A673 (cell line): ENCODE measurements at regions not wholly inside any gene's neighbourhood (a gene's known extent, or its start where the extent isn't known, plus 50 kb on each side); places are given as distances from the start of the nearest gene placed in this dataset.

Experiments used
- BruUV-seq: library from RNA; stranded (reverse); fragments of 400-500 nt; replicated peaks from 2 replicates; lab custom pipeline; 2021; lab: Mats Ljungman, UMichigan
- CTCF ChIA-PET: fragments of 300-600 bp; sonication (Branson Sonifier 250); formaldehyde crosslinking; loops from one replicate; lab custom pipeline; 2022; ENCODE audit warnings: antibody characterized with exemption; lab: Charles Lee
- POLR2A ChIA-PET: fragments of 300-600 bp; sonication (Branson Sonifier 250); formaldehyde crosslinking; loops from one replicate; lab custom pipeline; 2022; ENCODE audit warnings: antibody characterized with exemption; ENCODE audit not compliant: low non-redundant PET; lab: Charles Lee
- DNase-seq: peaks from one replicate; pipeline ENCODE4 v3.0.0-alpha.2; 2015; ENCODE audit warnings: low spot score
- H3K27ac ChIP-seq: fragments of 200-600 bp; sonication (generic); 2 replicates; pipeline ENCODE4 v1.5.1; 2016; ENCODE audit warnings: mixed run types, low read depth, mild to moderate bottlenecking, mixed read lengths, antibody characterized with exemption, low read length; ENCODE audit not compliant: poor library complexity, severe bottlenecking
- H3K27me3 ChIP-seq: fragments of 200-600 bp; sonication (generic); replicated peaks from 2 replicates; pipeline ENCODE4 v1.6.1; 2017; ENCODE audit warnings: mixed run types, low read depth, mild to moderate bottlenecking, mixed read lengths, antibody characterized with exemption, low read length; ENCODE audit not compliant: insufficient read depth, poor library complexity
- H3K36me3 ChIP-seq: fragments of 200-600 bp; sonication (generic); 2 replicates; pipeline ENCODE4 v1.6.1; 2016; ENCODE audit warnings: mixed run types, mild to moderate bottlenecking, mixed read lengths, antibody characterized with exemption, low read length; ENCODE audit not compliant: insufficient read depth, poor library complexity, severe bottlenecking
- H3K4me1 ChIP-seq: fragments of 200-600 bp; sonication (generic); 2 replicates; pipeline ENCODE4 v1.6.1; 2017; ENCODE audit warnings: mixed run types, mild to moderate bottlenecking, mixed read lengths, antibody characterized with exemption, low read length; ENCODE audit not compliant: insufficient read depth, poor library complexity, severe bottlenecking
- H3K4me3 ChIP-seq: fragments of 200-600 bp; sonication (generic); 2 replicates; pipeline ENCODE4 v1.5.1; 2016; ENCODE audit warnings: low read depth, mixed run types, mild to moderate bottlenecking, mixed read lengths, low read length; ENCODE audit not compliant: poor library complexity, severe bottlenecking
- H3K9me3 ChIP-seq: fragments of 200-600 bp; sonication (generic); 2 replicates; pipeline ENCODE4 v1.6.1; 2016; ENCODE audit warnings: mixed run types, low read depth, mild to moderate bottlenecking, mixed read lengths, antibody characterized with exemption, low read length; ENCODE audit not compliant: poor library complexity, severe bottlenecking
- EZH2 ChIP-seq: fragments of 200-600 bp; sonication (generic); IDR thresholded peaks from 2 replicates; pipeline ENCODE4 v1.6.1; 2017; ENCODE audit warnings: borderline replicate concordance, low read depth, mild to moderate bottlenecking, mixed read lengths, antibody characterized with exemption, low read length; ENCODE audit not compliant: poor library complexity, severe bottlenecking
- intact Hi-C: fragments of 100-400 bp; cut with micrococcal nuclease; formaldehyde crosslinking; loops from one replicate; pipeline ENCODE4 v1.10.0; 2022; ENCODE audit not compliant: unreplicated experiment
- TF ChIP-seq, protein P1 (sequence below): fragments of 300-800, 200-600 bp; sonication (generic); conservative IDR thresholded peaks from 2 replicates; pipeline ENCODE4 v1.5.1; 2017; ENCODE audit warnings: low read depth, mild to moderate bottlenecking, antibody characterized with exemption, low read length, moderate library complexity, mixed read lengths

DNA sequence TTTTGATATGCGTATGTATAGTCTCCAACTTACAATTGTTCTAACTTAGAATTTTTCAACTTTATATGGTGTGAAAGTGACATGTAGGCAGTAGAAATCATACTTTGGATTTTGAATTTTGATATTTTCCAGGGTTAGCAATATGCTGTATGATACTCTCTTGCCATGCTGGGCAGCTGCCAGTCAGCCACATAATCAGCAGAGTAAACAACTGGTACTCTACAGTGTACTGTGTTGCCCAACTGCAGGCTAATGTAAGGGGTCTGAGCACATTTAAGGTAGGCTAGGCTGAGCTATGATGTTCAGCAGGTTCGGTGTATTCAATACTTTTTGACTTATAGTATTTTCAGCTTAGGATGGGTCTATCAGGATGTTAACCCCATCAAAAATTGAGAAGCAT is 52.0 kb upstream of the RYK start:
- Histone ChIP-seq H3K4me3 (no peak overlapping the region), H3K9me3 (no peaks in the 10 kb centered on the region), H3K27ac (no peak overlapping the region), H3K36me3 (no peaks in the 10 kb centered on the region), H3K4me1 (no peaks in the 10 kb centered on the region), H3K27me3 (no peaks in the 10 kb centered on the region)
- ChIA-PET CTCF (interaction anchor here (1.2 kb wide), 1 partner anchor 90 kb away, joined by 6 read pairs; no protein-coding TSS in a partner anchor), POLR2A (no interaction called here)
- no TSS peak for BruUV-seq
- TF ChIP-seq, protein P1, sequence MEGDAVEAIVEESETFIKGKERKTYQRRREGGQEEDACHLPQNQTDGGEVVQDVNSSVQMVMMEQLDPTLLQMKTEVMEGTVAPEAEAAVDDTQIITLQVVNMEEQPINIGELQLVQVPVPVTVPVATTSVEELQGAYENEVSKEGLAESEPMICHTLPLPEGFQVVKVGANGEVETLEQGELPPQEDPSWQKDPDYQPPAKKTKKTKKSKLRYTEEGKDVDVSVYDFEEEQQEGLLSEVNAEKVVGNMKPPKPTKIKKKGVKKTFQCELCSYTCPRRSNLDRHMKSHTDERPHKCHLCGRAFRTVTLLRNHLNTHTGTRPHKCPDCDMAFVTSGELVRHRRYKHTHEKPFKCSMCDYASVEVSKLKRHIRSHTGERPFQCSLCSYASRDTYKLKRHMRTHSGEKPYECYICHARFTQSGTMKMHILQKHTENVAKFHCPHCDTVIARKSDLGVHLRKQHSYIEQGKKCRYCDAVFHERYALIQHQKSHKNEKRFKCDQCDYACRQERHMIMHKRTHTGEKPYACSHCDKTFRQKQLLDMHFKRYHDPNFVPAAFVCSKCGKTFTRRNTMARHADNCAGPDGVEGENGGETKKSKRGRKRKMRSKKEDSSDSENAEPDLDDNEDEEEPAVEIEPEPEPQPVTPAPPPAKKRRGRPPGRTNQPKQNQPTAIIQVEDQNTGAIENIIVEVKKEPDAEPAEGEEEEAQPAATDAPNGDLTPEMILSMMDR = no peak
- TF ChIP-seq EZH2 = no peak
- no peak for DNase-seq
- intact Hi-C loops = no loop called here

DNA sequence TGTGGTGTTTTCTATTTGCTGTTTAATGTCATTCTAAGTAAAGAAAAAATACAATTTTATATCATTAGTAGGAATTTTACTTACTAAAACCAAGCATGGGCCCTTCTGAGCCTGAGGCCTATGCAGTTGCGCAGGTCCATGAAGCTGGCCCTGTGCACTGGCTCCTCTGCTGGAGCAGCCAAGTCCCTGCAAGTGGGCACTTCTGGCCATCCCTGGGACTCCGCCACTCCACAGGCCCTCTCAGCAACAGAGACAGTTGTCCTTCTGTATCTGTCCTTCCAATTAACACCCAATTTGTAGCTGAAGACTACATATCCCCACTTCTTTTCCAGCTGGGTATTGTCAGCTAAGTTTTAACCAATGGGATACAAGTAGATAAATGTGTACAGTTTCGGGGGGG is 49.9 kb upstream of the RYK start:
- intact Hi-C loops = no loop called here
- TF ChIP-seq EZH2 = no peak
- TF ChIP-seq, protein P1 = no peak
- H3K4me1 ChIP-seq = no peaks in the 10 kb centered on the region
- CTCF ChIA-PET = interaction anchor here (0.9 to 2.7 kb wide), 2 partner anchors 76 to 88 kb away, joined by 4 to 19 read pairs; no protein-coding TSS in a partner anchor
- peaks cover 6% of the 10 kb centered on the region for H3K9me3 ChIP-seq
- H3K27ac ChIP-seq = no peak overlapping the region
- BruUV-seq = no TSS peak
- H3K36me3 ChIP-seq = no peaks in the 10 kb centered on the region
- POLR2A ChIA-PET = no interaction called here
- H3K4me3 ChIP-seq = no peak overlapping the region
- H3K27me3 ChIP-seq = no peaks in the 10 kb centered on the region
- peak; percentile 19 for DNase-seq
